OCI-LY7 (cell line): ENCODE measurements at regions not wholly inside any gene's neighbourhood (a gene's known extent, or its start where the extent isn't known, plus 50 kb on each side); places are given as distances from the start of the nearest gene placed in this dataset.

Experiments used
- EZH2phosphoT487 ChIP-seq: fragments of 200-600 bp; sonication (generic); IDR thresholded peaks from 2 replicates; pipeline ENCODE4 v1.6.1; 2018; ENCODE audit warnings: low read depth, borderline replicate concordance, mild to moderate bottlenecking, mixed run types, antibody characterized with exemption, low read length, moderate library complexity, mixed read lengths
- TF ChIP-seq, protein P1 (sequence below): fragments of 200-600 bp; sonication (generic); conservative IDR thresholded peaks from 2 replicates; pipeline ENCODE4 v1.5.1; 2014; ENCODE audit warnings: mild to moderate bottlenecking, antibody characterized with exemption, low read length, moderate library complexity, mixed read lengths

DNA sequence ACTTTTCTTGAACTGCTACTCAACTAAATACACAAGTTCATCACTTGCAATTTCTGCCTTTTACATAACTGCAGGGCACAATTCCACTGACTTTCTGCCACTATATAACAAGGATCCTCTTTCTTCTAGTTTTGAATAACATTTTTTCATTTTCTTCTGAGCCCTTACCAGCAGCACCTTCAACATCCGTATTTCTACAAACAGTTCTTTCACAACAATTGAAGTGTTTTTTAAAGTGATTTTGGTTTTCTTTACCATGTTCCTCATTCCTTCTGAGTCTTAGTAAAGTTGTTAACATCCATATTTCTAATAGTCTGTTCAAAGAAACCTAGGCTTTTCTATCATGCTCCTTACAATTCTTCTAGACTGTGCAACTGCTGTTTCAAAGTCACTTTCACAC lies 127.2 kb upstream of the PITX1 start:
- TF ChIP-seq, protein P1, sequence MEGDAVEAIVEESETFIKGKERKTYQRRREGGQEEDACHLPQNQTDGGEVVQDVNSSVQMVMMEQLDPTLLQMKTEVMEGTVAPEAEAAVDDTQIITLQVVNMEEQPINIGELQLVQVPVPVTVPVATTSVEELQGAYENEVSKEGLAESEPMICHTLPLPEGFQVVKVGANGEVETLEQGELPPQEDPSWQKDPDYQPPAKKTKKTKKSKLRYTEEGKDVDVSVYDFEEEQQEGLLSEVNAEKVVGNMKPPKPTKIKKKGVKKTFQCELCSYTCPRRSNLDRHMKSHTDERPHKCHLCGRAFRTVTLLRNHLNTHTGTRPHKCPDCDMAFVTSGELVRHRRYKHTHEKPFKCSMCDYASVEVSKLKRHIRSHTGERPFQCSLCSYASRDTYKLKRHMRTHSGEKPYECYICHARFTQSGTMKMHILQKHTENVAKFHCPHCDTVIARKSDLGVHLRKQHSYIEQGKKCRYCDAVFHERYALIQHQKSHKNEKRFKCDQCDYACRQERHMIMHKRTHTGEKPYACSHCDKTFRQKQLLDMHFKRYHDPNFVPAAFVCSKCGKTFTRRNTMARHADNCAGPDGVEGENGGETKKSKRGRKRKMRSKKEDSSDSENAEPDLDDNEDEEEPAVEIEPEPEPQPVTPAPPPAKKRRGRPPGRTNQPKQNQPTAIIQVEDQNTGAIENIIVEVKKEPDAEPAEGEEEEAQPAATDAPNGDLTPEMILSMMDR = no peak
- TF ChIP-seq EZH2phosphoT487 = no peak
